Loucy (cell line): ENCODE measurements at regions not wholly inside any gene's neighbourhood (a gene's known extent, or its start where the extent isn't known, plus 50 kb on each side); places are given as distances from the start of the nearest gene placed in this dataset.

Source experiments
- EZH2phosphoT487 ChIP-seq: fragments of 200-600 bp; IDR thresholded peaks from 2 replicates; pipeline ENCODE4 v1.6.1; 2018; ENCODE audit warnings: antibody characterized with exemption, mild to moderate bottlenecking, moderate library complexity, borderline replicate concordance
- TF ChIP-seq, protein P1 (sequence below): fragments of 200-600 bp; sonication (generic); conservative IDR thresholded peaks from 2 replicates; pipeline ENCODE4 v1.5.1; 2014; ENCODE audit warnings: mild to moderate bottlenecking, antibody characterized with exemption, low read length

GRCh38 chr14:80109055-80109454 is 102.2 kb downstream of the DIO2 start:
- TF ChIP-seq, protein P1, sequence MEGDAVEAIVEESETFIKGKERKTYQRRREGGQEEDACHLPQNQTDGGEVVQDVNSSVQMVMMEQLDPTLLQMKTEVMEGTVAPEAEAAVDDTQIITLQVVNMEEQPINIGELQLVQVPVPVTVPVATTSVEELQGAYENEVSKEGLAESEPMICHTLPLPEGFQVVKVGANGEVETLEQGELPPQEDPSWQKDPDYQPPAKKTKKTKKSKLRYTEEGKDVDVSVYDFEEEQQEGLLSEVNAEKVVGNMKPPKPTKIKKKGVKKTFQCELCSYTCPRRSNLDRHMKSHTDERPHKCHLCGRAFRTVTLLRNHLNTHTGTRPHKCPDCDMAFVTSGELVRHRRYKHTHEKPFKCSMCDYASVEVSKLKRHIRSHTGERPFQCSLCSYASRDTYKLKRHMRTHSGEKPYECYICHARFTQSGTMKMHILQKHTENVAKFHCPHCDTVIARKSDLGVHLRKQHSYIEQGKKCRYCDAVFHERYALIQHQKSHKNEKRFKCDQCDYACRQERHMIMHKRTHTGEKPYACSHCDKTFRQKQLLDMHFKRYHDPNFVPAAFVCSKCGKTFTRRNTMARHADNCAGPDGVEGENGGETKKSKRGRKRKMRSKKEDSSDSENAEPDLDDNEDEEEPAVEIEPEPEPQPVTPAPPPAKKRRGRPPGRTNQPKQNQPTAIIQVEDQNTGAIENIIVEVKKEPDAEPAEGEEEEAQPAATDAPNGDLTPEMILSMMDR: no peak
- TF ChIP-seq EZH2phosphoT487: no peak
